ENCODE measurements at regions not wholly inside any gene's neighbourhood (a gene's known extent, or its start where the extent isn't known, plus 50 kb on each side); places are given as distances from the start of the nearest gene placed in this dataset.

- Histone ChIP-seq H3K27me3 (ENCODE audit: control insufficient read depth, extremely low read depth, insufficient read depth, low read length) (no peaks in the 10 kb centered on the region), H3K4me1 (ENCODE audit: control insufficient read depth, extremely low read depth, insufficient read depth, low read length) (no peaks in the 10 kb centered on the region), H2AFZ (ENCODE audit: control insufficient read depth, low read length) (no peak overlapping the region), H3K36me3 (ENCODE audit: control insufficient read depth in 2 of 2, extremely low read depth in 1 of 2, insufficient read depth in 2 of 2, low read length in 2 of 2) (no peaks in the 10 kb centered on the region), H3K27ac (ENCODE audit: control insufficient read depth, insufficient read depth, low read length) (no peak overlapping the region), H3K4me3 (ENCODE audit: control insufficient read depth in 2 of 3, extremely low read depth in 1 of 3, insufficient read depth in 2 of 3, low read depth in 1 of 3, low read length in 3 of 3) (no peak overlapping the region), H3K4me2 (ENCODE audit: control insufficient read depth, extremely low read depth, insufficient read depth, low read depth, low read length) (no peak overlapping the region), H3K9ac (ENCODE audit: control insufficient read depth, extremely low read depth, insufficient read depth, low read length) (no peak overlapping the region), H3K9me1 (ENCODE audit: control insufficient read depth, extremely low read depth, insufficient read depth, low read length) (no peaks in the 10 kb centered on the region), H4K20me1 (ENCODE audit: control insufficient read depth, extremely low read depth, insufficient read depth, low read length) (no peaks in the 10 kb centered on the region), H3K9me3 (ENCODE audit: control insufficient read depth, low read depth, low read length) (no peaks in the 10 kb centered on the region), H3K79me2 (ENCODE audit: control insufficient read depth, insufficient read depth, low read length) (no peaks in the 10 kb centered on the region)
- FAIRE-seq (no peak), DNase-seq (ENCODE audit: low read depth, low spot score) (no peak)
- TF ChIP-seq EZH2 (IDR thresholded peaks at IDR 0.05; ENCODE audit: low read length), result no peak
- TF ChIP-seq, protein P1, sequence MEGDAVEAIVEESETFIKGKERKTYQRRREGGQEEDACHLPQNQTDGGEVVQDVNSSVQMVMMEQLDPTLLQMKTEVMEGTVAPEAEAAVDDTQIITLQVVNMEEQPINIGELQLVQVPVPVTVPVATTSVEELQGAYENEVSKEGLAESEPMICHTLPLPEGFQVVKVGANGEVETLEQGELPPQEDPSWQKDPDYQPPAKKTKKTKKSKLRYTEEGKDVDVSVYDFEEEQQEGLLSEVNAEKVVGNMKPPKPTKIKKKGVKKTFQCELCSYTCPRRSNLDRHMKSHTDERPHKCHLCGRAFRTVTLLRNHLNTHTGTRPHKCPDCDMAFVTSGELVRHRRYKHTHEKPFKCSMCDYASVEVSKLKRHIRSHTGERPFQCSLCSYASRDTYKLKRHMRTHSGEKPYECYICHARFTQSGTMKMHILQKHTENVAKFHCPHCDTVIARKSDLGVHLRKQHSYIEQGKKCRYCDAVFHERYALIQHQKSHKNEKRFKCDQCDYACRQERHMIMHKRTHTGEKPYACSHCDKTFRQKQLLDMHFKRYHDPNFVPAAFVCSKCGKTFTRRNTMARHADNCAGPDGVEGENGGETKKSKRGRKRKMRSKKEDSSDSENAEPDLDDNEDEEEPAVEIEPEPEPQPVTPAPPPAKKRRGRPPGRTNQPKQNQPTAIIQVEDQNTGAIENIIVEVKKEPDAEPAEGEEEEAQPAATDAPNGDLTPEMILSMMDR (optimal IDR thresholded peaks at IDR 0.05 in 1 of 3, IDR thresholded peaks at IDR 0.05 in 1 of 3, conservative IDR thresholded peaks at IDR 0.05 in 1 of 3; ENCODE audit: extremely low read depth in 1 of 3, insufficient read depth in 2 of 3, low read length in 3 of 3), result no peak
- dilution Hi-C loops (cut with MboI; ENCODE audit: extremely low pct_ligation_motif_present, low sequenced_read_pairs), result no loop called here
Measured at GRCh38 chr5:18992264-18992663, 995.7 kb downstream of the CDH18 start.

DNA sequence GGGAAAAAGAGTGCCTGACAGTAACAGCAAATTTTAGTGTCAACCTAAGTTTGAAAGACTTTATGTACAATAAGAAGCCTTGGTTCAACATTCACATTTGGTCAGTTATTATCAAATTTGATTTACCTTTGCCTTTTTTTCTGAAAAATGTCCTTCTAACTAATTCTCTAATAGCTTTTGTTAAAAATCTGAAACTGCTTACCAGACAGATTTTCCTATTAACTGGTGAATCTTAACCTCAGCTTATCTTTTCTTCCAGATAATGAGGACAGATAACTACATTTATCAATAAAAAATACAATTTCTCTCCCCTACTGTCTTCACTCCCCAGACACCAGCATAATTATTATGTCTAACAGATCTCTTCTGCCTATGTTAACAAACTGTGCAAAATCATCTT lies 988.5 kb downstream of the CDH18 start:
- Histone ChIP-seq H3K79me2 (ENCODE audit: control insufficient read depth, insufficient read depth, low read length) (no peaks in the 10 kb centered on the region), H3K4me1 (ENCODE audit: control insufficient read depth, extremely low read depth, insufficient read depth, low read length) (no peaks in the 10 kb centered on the region), H4K20me1 (ENCODE audit: control insufficient read depth, extremely low read depth, insufficient read depth, low read length) (no peaks in the 10 kb centered on the region), H3K9me1 (ENCODE audit: control insufficient read depth, extremely low read depth, insufficient read depth, low read length) (no peaks in the 10 kb centered on the region), H3K36me3 (ENCODE audit: control insufficient read depth in 2 of 2, extremely low read depth in 1 of 2, insufficient read depth in 2 of 2, low read length in 2 of 2) (no peaks in the 10 kb centered on the region), H3K9ac (ENCODE audit: control insufficient read depth, extremely low read depth, insufficient read depth, low read length) (no peak overlapping the region), H2AFZ (ENCODE audit: control insufficient read depth, low read length) (no peak overlapping the region), H3K9me3 (ENCODE audit: control insufficient read depth, low read depth, low read length) (no peaks in the 10 kb centered on the region), H3K27ac (ENCODE audit: control insufficient read depth, insufficient read depth, low read length) (no peak overlapping the region), H3K27me3 (ENCODE audit: control insufficient read depth, extremely low read depth, insufficient read depth, low read length) (no peaks in the 10 kb centered on the region), H3K4me2 (ENCODE audit: control insufficient read depth, extremely low read depth, insufficient read depth, low read depth, low read length) (no peak overlapping the region), H3K4me3 (ENCODE audit: control insufficient read depth in 2 of 3, extremely low read depth in 1 of 3, insufficient read depth in 2 of 3, low read depth in 1 of 3, low read length in 3 of 3) (no peak overlapping the region)
- no peak for FAIRE-seq
- no peak for DNase-seq (ENCODE audit: low read depth, low spot score)
- TF ChIP-seq, protein P1 (optimal IDR thresholded peaks at IDR 0.05 in 1 of 3, IDR thresholded peaks at IDR 0.05 in 1 of 3, conservative IDR thresholded peaks at IDR 0.05 in 1 of 3; ENCODE audit: extremely low read depth in 1 of 3, insufficient read depth in 2 of 3, low read length in 3 of 3), result no peak
- TF ChIP-seq EZH2 (IDR thresholded peaks at IDR 0.05; ENCODE audit: low read length), result no peak
- dilution Hi-C loops (cut with MboI; ENCODE audit: extremely low pct_ligation_motif_present, low sequenced_read_pairs), result no loop called here
